H1 (cell line): ENCODE measurements at regions not wholly inside any gene's neighbourhood (a gene's known extent, or its start where the extent isn't known, plus 50 kb on each side); places are given as distances from the start of the nearest gene placed in this dataset.
A peak's percentile ranks its signal among the peaks of the same experiment; 100 is the strongest.

ENCODE experiments used
- CTCF ChIA-PET: fragments of 300-600 bp; sonication (Branson Sonifier 250); formaldehyde crosslinking; loops from one replicate; lab custom pipeline; 2021; ENCODE audit not compliant: partially characterized antibody; lab: Charles Lee
- POLR2A ChIA-PET: fragments of 300-600 bp; sonication (Branson Sonifier 250); formaldehyde crosslinking; loops from one replicate; lab custom pipeline; 2021; ENCODE audit warnings: inconsistent platforms; ENCODE audit not compliant: partially characterized antibody; lab: Charles Lee
- DNase-seq, 2 experiments: peaks; one replicate each; pipeline versions ENCODE4 v3.0.0 to v3.0.0-alpha.2; 2010 to 2022; ENCODE audit warnings: low spot score in 2 of 2, low read depth in 1 of 2, mixed read lengths in 1 of 2
- FAIRE-seq: peaks from 2 replicates; lab custom pipeline; 2011; peaks lifted over from hg19 to GRCh38; lab: Jason Lieb, UNC
- H2AFZ ChIP-seq: 2 replicates; pipeline ENCODE4 v1.8.1; 2012; ENCODE audit warnings: low read length, inconsistent platforms
- H2AK5ac ChIP-seq: 2 replicates; pipeline ENCODE4 v1.6.1; 2013; ENCODE audit warnings: low read depth, low read length
- H2BK120ac ChIP-seq: replicated peaks from 2 replicates; pipeline ENCODE3; 2013; ENCODE audit warnings: low read depth, low read length, inconsistent platforms
- H2BK12ac ChIP-seq: 2 replicates; pipeline ENCODE4 v1.6.1; 2013; ENCODE audit warnings: low read depth, low read length
- H2BK15ac ChIP-seq: 2 replicates; pipeline ENCODE4 v1.6.1; 2013; ENCODE audit warnings: low read length
- H2BK20ac ChIP-seq: 2 replicates; pipeline ENCODE4 v1.6.1; 2013; ENCODE audit warnings: low read length
- H2BK5ac ChIP-seq: 2 replicates; pipeline ENCODE4 v1.6.1; 2013; ENCODE audit warnings: low read depth, low read length
- H3K14ac ChIP-seq: 2 replicates; pipeline ENCODE4 v1.6.1; 2013; ENCODE audit warnings: inconsistent platforms; ENCODE audit not compliant: insufficient read length
- H3K18ac ChIP-seq: 2 replicates; pipeline ENCODE4 v1.6.1; 2013; ENCODE audit warnings: low read length; ENCODE audit errors: extremely low read depth
- H3K23ac ChIP-seq: 2 replicates; pipeline ENCODE4 v1.6.1; 2013; ENCODE audit warnings: inconsistent platforms; ENCODE audit not compliant: insufficient read length
- H3K23me2 ChIP-seq: 2 replicates; pipeline ENCODE4 v1.6.1; 2013; ENCODE audit warnings: low read depth, low read length
- H3K27ac ChIP-seq: 2 replicates; pipeline ENCODE4 v1.6.1; 2011; ENCODE audit warnings: low read depth, low read length, inconsistent platforms
- H3K27me3 ChIP-seq, 4 experiments: replicated peaks in 1 of 4; 1 replicate in 1 of 4; 2 replicates in 3 of 4; pipeline versions ENCODE4 v1.6.1 to v1.8.1; 2011 to 2013; ENCODE audit warnings: low read length in 3 of 4, mild to moderate bottlenecking in 3 of 4, inconsistent platforms in 2 of 4, mixed read lengths in 2 of 4, moderate library complexity in 1 of 4; ENCODE audit not compliant: control insufficient read depth in 3 of 4, insufficient read depth in 3 of 4; ENCODE audit errors: extremely low read depth in 1 of 4
- H3K36me3 ChIP-seq, 4 experiments: 2 replicates each; pipeline versions ENCODE4 v1.6.1 to v1.8.1; 2011 to 2013; ENCODE audit warnings: mild to moderate bottlenecking in 4 of 4, low read length in 3 of 4, moderate library complexity in 2 of 4, control low read depth in 1 of 4, inconsistent platforms in 1 of 4; ENCODE audit not compliant: insufficient read depth in 4 of 4, control insufficient read depth in 2 of 4
- H3K4ac ChIP-seq: replicated peaks from 2 replicates; pipeline ENCODE3; 2013; ENCODE audit warnings: low read length, low read depth, mixed read lengths, inconsistent platforms; ENCODE audit not compliant: insufficient read length
- H3K4me1 ChIP-seq, 4 experiments: replicated peaks in 1 of 4; 1 replicate in 1 of 4; 2 replicates in 3 of 4; pipeline versions ENCODE4 v1.6.1 to v1.8.1; 2011 to 2013; ENCODE audit warnings: low read length in 3 of 4, inconsistent platforms in 2 of 4, mixed read lengths in 1 of 4; ENCODE audit not compliant: insufficient read depth in 4 of 4, control insufficient read depth in 3 of 4
- H3K4me2 ChIP-seq, 2 experiments: 2 replicates each; pipeline versions ENCODE4 v1.6.1 to v1.8.1; 2011 to 2013; ENCODE audit warnings: low read depth in 2 of 2, low read length in 2 of 2, control low read depth in 1 of 2, inconsistent platforms in 1 of 2, mild to moderate bottlenecking in 1 of 2; ENCODE audit not compliant: insufficient read depth in 1 of 2
- H3K4me3 ChIP-seq, 4 experiments: fragments of 200-600, 300-600 bp in 1 of 4; sonication (generic), shearing (Covaris generic), sonication (Bioruptor Twin) in 1 of 4; 2 replicates each; pipeline versions ENCODE4 v1.5.1 to v1.8.1; 2011 to 2016; ENCODE audit warnings: low read length in 4 of 4, low read depth in 3 of 4, control low read depth in 2 of 4, inconsistent platforms in 2 of 4, mild to moderate bottlenecking in 2 of 4, mixed read lengths in 1 of 4, moderate library complexity in 1 of 4; ENCODE audit not compliant: insufficient read depth in 2 of 4; ENCODE audit errors: extremely low read depth in 1 of 4
- H3K56ac ChIP-seq: replicated peaks from 2 replicates; pipeline ENCODE3; 2013; ENCODE audit warnings: low read depth, mild to moderate bottlenecking, mixed read lengths, low read length, inconsistent platforms; ENCODE audit not compliant: insufficient read length
- H3K79me1 ChIP-seq: 2 replicates; pipeline ENCODE4 v1.6.1; 2013; ENCODE audit warnings: low read depth, low read length, control low read depth
- H3K79me2 ChIP-seq, 2 experiments: 2 replicates each; pipeline versions ENCODE4 v1.6.1 to v1.8.1; 2012 to 2013; ENCODE audit warnings: low read length in 2 of 2, mild to moderate bottlenecking in 2 of 2, inconsistent platforms in 1 of 2; ENCODE audit not compliant: insufficient read depth in 2 of 2, control insufficient read depth in 1 of 2
- H3K9ac ChIP-seq, 4 experiments: replicated peaks in 1 of 4; 1 replicate in 1 of 4; 2 replicates in 3 of 4; pipeline versions ENCODE4 v1.6.1 to v1.8.1; 2011 to 2013; ENCODE audit warnings: low read depth in 3 of 4, low read length in 3 of 4, control low read depth in 2 of 4, mild to moderate bottlenecking in 2 of 4, moderate library complexity in 2 of 4, inconsistent platforms in 1 of 4; ENCODE audit errors: extremely low read depth in 1 of 4
- H3K9me3 ChIP-seq, 2 experiments: 2 replicates each; pipeline versions ENCODE4 v1.6.1 to v1.8.1; 2012 to 2013; ENCODE audit warnings: mild to moderate bottlenecking in 2 of 2, moderate library complexity in 2 of 2, control low read depth in 1 of 2, inconsistent platforms in 1 of 2, low read depth in 1 of 2, low read length in 1 of 2, mixed read lengths in 1 of 2; ENCODE audit not compliant: insufficient read depth in 2 of 2
- H4K20me1 ChIP-seq, 2 experiments: replicated peaks in 1 of 2; 2 replicates each; pipeline versions ENCODE3 to v1.8.1; 2011 to 2013; ENCODE audit warnings: inconsistent platforms in 2 of 2, low read length in 2 of 2, mild to moderate bottlenecking in 1 of 2; ENCODE audit not compliant: insufficient read depth in 2 of 2, control insufficient read depth in 1 of 2
- H4K5ac ChIP-seq: 2 replicates; pipeline ENCODE4 v1.6.1; 2013; ENCODE audit warnings: low read length, low read depth, mixed read lengths, inconsistent platforms; ENCODE audit not compliant: insufficient read length
- H4K8ac ChIP-seq: 2 replicates; pipeline ENCODE4 v1.8.0; 2013; ENCODE audit warnings: mild to moderate bottlenecking, moderate library complexity, low read length, inconsistent platforms; ENCODE audit not compliant: insufficient read depth; ENCODE audit errors: extremely low read depth
- H4K91ac ChIP-seq: replicated peaks from 2 replicates; pipeline ENCODE3; 2013; ENCODE audit warnings: low read length, mixed read lengths, inconsistent platforms; ENCODE audit not compliant: insufficient read length
- CEBPB ChIP-seq: IDR thresholded peaks from 2 replicates; pipeline ENCODE4 v1.6.1; 2012; ENCODE audit warnings: low read depth, low read length
- GABPA ChIP-seq: IDR thresholded peaks from 2 replicates; pipeline ENCODE4 v1.6.1; 2011; ENCODE audit warnings: mild to moderate bottlenecking, low read length, moderate library complexity, borderline replicate concordance; ENCODE audit not compliant: insufficient read depth
- KDM1A ChIP-seq: fragments of 200-600, 300-600 bp; sonication (generic); IDR thresholded peaks from 2 replicates; pipeline ENCODE4 v1.7.1; 2016; ENCODE audit warnings: mild to moderate bottlenecking, low read length, borderline replicate concordance
- RAD21 ChIP-seq, 2 experiments: IDR thresholded peaks in 1 of 2; conservative IDR thresholded peaks in 1 of 2; 2 replicates each; pipeline ENCODE4 v1.6.1; 2011; ENCODE audit warnings: low read depth in 2 of 2, low read length in 2 of 2, improper control_type of control experiment in 1 of 2, inconsistent platforms in 1 of 2, mild to moderate bottlenecking in 1 of 2, moderate library complexity in 1 of 2
- SUZ12 ChIP-seq: fragments of 200-600 bp; sonication (generic); IDR thresholded peaks from 2 replicates; pipeline ENCODE4 v1.6.1; 2012; ENCODE audit warnings: mild to moderate bottlenecking, inconsistent platforms, low read length, moderate library complexity, mixed read lengths
- TEAD4 ChIP-seq: IDR thresholded peaks from 2 replicates; pipeline ENCODE4 v1.6.1; 2012; ENCODE audit warnings: low read depth, low read length, inconsistent platforms, mixed read lengths
- YY1 ChIP-seq: IDR thresholded peaks from 2 replicates; pipeline ENCODE4 v1.6.1; 2011; ENCODE audit warnings: low read depth, mild to moderate bottlenecking, low read length
- WGBS, 2 experiments: shearing (Covaris generic) in 1 of 2; methylation state at CpG; one replicate each; pipeline versions ENCODE4 v1.1.6 to v1.1.7; 2013 to 2015; ENCODE audit warnings: low lambda C conversion rate in 2 of 2, mixed read lengths in 2 of 2, inconsistent platforms in 1 of 2, low coverage in 1 of 2, missing lambda C conversion rate in 1 of 2; ENCODE audit not compliant: insufficient replicate concordance in 2 of 2, insufficient coverage in 1 of 2, insufficient read length in 1 of 2; ENCODE audit errors: extremely low coverage in 1 of 2, missing lambda C conversion rate in 1 of 2; 5-methylcytosine and 5-hydroxymethylcytosine counted together
- TF ChIP-seq, protein P1 (sequence below), 3 experiments: IDR thresholded peaks; 1 replicate in 2 of 3; 2 replicates in 1 of 3; pipeline versions ENCODE4 v1.5.1 to v1.6.1; 2011; ENCODE audit warnings: low read length in 3 of 3, mild to moderate bottlenecking in 3 of 3, inconsistent platforms in 2 of 3, low read depth in 1 of 3, moderate library complexity in 1 of 3; ENCODE audit not compliant: insufficient read depth in 1 of 3; ENCODE audit errors: control extremely low read depth in 1 of 3
- TF ChIP-seq, protein P2 (sequence below): IDR thresholded peaks from 2 replicates; pipeline ENCODE4 v1.6.1; 2012; ENCODE audit warnings: inconsistent platforms

DNA sequence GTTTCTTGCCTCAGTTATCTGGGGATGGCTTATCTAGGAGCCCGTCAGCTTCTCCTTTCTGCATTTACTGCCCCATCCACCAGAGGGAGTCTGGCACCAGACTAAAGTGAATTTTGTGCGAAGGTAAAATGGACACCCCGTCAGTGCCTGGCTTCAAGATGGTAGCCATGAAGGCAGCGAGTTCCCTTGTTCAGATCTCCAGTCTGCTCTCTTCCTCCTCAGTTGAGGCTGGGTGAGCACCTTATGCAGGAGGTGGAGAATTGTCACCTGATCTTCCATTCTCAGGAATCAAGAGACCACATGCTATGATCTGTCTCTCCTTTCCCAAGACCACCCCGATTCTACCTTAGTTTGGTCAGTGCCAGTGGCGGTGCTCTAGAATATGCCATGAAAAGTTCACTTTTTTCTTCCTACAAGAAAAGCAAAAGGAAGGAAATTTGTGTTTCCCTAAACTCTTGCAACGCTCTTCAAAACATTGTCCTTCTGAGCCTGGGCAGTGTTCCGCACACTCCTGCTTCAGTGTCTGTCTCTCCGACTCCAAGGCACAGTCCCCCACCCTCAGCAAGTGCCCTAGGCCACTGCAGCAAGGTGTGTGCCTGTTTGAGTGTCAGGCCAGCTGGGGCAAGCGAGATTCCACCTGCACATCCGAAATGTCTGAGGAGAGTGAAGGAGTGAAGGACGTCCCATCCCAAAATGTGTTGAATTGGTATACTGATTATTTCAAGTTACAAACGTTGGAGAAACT, 168.6 kb downstream of the SS18 start:
- H2AK5ac ChIP-seq: no peak overlapping the region
- FAIRE-seq: peak; percentile 87
- CTCF ChIA-PET: interaction anchor here (0.6 to 1.2 kb wide), 11 partner anchors 10 to 462 kb away, joined by 3 to 6 read pairs (median 3); no protein-coding TSS in a partner anchor
- peak overlapping the region; percentile 100 for H2AFZ ChIP-seq
- H3K79me1 ChIP-seq: no peaks in the 10 kb centered on the region
- no peaks in the 10 kb centered on the region for H3K36me3 ChIP-seq
- no peak overlapping the region for H3K27ac ChIP-seq
- no peak overlapping the region for H3K56ac ChIP-seq
- H3K9me3 ChIP-seq: peaks cover 0 to 6% of the 10 kb centered on the region in 2 experiments; a peak in 2 of 4 replicates
- no peak overlapping the region for H3K4me3 ChIP-seq
- no peak overlapping the region; the same call in 1 of the 2 replicates for H2BK20ac ChIP-seq
- H2BK120ac ChIP-seq: no peak overlapping the region
- 82% methylated on average over 13 of the region's 13 CpGs; no CpG with 5 or more reads in 1 of the 2 experiments for WGBS, 2 experiments
- H2BK15ac ChIP-seq: 0 out of 2 replicates have a peak overlapping the region, but pooled peaks have one; percentile 54
- POLR2A ChIA-PET: no interaction called here
- H3K27me3 ChIP-seq: no peaks in the 10 kb centered on the region
- H3K14ac ChIP-seq: no peak overlapping the region
- H4K91ac ChIP-seq: no peak overlapping the region
- DNase-seq: peak; percentile 25 to 72
- H3K4me2 ChIP-seq: no peak overlapping the region
- no peaks in the 10 kb centered on the region for H3K79me2 ChIP-seq
- H4K20me1 ChIP-seq: no peaks in the 10 kb centered on the region
- H2BK5ac ChIP-seq: no peak overlapping the region
- peak overlapping the region; percentile 22; the same call in 1 of the 2 replicates for H4K8ac ChIP-seq
- no peaks in the 10 kb centered on the region for H3K4me1 ChIP-seq
- H4K5ac ChIP-seq: no peak overlapping the region
- peak overlapping the region; percentile 41; the same call in 1 of the 2 replicates for H3K18ac ChIP-seq
- H3K23ac ChIP-seq: no peak overlapping the region
- H3K23me2 ChIP-seq: no peaks in the 10 kb centered on the region
- no peak overlapping the region for H3K9ac ChIP-seq
- no peak overlapping the region for H3K4ac ChIP-seq
- no peak overlapping the region; the same call in 1 of the 2 replicates for H2BK12ac ChIP-seq
- TF ChIP-seq TEAD4 (peak; percentile 62; the same call in 1 of the 2 replicates), RAD21 (IDR thresholded peaks at IDR 0.05 in 1 of 2, conservative IDR thresholded peaks at IDR 0.05 in 1 of 2; ENCODE audit: low read depth in 2 of 2, low read length in 2 of 2) (peak; percentile 87 to 92), KDM1A (0 out of 2 replicates have a peak, but pooled peaks have one; percentile 24), CEBPB (no peak), SUZ12 (no peak), YY1 (peak; percentile 98), GABPA (no peak)
- TF ChIP-seq, protein P1, sequence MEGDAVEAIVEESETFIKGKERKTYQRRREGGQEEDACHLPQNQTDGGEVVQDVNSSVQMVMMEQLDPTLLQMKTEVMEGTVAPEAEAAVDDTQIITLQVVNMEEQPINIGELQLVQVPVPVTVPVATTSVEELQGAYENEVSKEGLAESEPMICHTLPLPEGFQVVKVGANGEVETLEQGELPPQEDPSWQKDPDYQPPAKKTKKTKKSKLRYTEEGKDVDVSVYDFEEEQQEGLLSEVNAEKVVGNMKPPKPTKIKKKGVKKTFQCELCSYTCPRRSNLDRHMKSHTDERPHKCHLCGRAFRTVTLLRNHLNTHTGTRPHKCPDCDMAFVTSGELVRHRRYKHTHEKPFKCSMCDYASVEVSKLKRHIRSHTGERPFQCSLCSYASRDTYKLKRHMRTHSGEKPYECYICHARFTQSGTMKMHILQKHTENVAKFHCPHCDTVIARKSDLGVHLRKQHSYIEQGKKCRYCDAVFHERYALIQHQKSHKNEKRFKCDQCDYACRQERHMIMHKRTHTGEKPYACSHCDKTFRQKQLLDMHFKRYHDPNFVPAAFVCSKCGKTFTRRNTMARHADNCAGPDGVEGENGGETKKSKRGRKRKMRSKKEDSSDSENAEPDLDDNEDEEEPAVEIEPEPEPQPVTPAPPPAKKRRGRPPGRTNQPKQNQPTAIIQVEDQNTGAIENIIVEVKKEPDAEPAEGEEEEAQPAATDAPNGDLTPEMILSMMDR (IDR thresholded peaks at IDR 0.05; ENCODE audit: control extremely low read depth in 1 of 3, insufficient read depth in 1 of 3, low read depth in 1 of 3, low read length in 3 of 3): peak; percentile 66 to 91 (median 77)
- TF ChIP-seq, protein P2, sequence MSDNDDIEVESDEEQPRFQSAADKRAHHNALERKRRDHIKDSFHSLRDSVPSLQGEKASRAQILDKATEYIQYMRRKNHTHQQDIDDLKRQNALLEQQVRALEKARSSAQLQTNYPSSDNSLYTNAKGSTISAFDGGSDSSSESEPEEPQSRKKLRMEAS: no peak
